HG03575 (cell line): ENCODE measurements at regions not wholly inside any gene's neighbourhood (a gene's known extent, or its start where the extent isn't known, plus 50 kb on each side); places are given as distances from the start of the nearest gene placed in this dataset.

Experiments
- ATAC-seq: cut with Tn5 transposase; IDR thresholded peaks from one replicate; pipeline ENCODE4 v1.9.1; 2021; ENCODE audit not compliant: unreplicated experiment, insufficient number of reproducible peaks, low FRiP score; ENCODE audit errors: extremely low read depth

GRCh38 chr7:21113609-21114415, 314.1 kb upstream of the SP4 start:
- no peak for ATAC-seq

DNA sequence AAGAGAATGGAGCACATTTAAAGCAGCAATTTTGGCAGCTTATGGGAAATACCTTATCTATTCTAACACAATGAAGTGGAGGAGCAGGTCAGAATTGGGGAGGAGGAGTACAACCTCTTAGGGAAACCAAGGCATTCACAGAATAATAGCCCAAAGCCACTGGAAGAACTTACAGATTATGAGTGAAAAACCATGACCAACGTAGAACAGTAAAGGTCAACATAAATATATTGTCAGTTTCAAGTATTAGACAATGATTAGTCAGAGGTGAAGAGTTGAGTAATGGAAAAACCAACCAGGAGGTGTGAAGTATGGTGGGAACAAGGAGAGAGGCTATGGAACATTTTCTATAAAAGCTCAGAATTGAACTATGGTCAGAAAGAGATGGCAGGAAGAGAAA, 304.3 kb upstream of the SP4 start:
- ATAC-seq = no peak

- no peak for ATAC-seq
These were observed 302.6 kb upstream of the SP4 start for GRCh38 chr7:21125297-21125696.

DNA sequence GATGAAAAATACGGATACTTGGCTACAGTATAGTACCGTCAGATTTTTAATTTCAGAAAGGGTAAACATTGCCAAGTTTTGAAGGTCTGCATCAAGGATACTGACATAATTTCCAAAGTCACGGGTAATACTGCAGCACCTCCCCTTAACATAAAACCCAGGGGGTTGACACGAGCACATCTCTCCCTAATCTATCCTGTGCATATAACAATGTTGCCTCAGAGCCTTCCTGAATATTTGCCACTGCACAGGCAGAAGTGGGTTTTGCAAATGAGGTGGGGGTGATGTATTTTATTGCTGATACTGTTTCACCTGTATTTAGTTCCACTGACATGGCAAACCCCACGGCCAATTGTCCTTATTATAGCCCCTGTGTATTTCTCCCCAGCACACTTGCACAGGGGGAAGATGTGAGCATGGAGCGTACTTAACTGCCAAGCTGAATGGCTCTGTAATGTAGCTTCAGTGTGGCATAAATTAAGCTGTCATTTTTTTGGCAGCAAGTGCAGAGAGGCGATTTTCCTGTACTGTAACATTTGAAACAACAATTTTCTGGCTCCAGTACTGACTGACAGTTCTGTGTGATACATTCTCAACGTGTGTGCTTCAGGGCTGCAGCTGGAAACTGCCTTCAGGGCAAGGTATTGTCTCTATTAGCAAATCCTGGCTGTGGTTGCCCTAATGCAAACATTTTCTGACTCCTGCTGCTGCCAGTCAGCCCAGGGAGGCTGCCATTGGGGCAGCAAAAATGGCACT, 299.6 kb upstream of the SP4 start:
- no peak for ATAC-seq

DNA sequence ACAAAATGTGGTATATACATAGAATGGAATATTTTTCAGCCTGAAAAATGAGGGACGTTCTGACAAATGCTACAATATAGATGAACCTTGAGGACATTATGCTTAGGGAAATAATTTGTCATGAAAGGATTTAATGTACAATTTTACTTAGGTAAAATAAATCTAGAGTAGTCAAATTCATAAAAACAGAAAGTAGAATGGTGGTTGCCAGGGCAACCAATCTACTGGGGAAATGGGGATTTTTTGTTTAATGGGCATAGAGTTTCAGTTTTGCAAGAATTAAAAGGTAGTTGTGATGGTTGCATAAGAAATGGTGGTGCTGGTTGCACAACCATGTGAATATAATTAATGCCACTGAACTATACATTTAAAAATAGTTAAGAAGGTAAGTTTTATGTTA, 296.0 kb upstream of the SP4 start:
- no peak for ATAC-seq

DNA sequence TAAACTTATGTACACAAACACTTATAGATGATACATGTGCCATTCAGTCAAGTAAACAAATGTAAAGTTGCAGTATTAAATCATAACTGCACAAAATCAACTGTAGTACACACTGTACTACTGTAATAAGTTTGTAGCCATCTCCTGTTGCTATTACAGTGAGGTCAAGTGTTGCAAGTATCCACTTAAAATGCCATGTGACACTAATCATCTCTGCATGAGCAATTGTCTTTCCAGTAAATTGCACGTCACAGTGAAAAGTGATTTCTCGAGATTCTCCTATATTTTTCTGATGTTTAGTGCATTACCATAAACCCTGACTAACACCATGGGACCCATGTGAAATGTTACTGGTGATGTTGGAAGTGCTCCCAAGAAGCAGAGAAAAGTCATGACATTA, 293.3 kb upstream of the SP4 start:
- no peak for ATAC-seq

DNA sequence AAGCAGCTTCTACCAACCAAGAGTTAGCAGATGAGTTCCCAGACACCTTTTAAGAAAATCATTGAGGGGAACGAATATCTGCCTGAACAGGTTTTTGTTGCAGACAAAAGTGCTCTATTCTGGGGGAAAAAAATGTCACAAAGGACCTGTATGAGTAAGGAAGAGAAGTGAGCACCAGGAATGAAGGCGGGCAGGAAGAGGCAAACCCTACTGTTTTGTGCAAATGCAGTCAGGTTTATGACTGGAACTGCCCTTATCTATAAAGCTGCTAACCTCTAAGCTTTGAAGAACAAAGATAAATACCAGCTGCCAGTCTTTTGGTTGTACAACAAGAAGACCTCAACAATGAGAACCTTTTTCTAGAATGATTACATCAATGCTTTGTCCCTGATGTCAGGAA, 292.4 kb upstream of the SP4 start:
- ATAC-seq = no peak

DNA sequence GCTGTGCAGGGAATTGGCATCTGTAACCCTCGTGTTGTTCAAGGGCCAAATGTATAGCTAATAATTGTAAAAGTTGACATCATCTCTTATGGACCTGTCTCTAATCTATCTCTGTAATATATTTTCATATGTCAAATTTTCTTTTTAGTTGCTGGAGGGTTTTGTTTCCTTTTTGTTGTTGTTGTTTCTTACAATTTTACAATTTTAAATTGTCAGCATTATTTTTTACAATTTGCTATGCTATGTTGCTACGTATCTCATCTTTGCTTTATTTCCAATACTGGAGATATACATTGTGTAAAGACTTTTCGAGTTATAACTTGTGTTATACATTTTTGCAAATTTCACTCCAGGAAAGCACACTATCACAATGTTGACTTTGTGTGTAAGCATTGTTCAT, 290.2 kb upstream of the SP4 start:
- no peak for ATAC-seq

DNA sequence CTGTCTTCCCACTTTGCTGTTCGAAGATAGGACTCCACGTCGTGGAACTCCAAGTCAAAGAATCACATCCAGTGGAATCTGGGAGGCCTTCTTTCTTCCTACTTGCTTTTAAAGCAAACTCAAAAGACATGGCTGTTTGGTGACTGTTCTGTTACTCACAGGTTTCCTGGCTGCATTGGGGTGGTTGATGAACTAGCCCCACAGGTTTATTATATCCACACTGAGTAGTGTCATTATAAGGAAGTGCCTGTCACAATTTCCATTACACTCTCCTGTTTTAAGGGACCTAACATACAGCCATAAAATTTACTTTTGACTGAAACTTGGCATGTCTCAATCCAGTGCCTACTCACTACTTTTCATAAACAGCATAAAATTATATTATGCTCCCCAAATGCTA, 287.3 kb upstream of the SP4 start:
- no peak for ATAC-seq

DNA sequence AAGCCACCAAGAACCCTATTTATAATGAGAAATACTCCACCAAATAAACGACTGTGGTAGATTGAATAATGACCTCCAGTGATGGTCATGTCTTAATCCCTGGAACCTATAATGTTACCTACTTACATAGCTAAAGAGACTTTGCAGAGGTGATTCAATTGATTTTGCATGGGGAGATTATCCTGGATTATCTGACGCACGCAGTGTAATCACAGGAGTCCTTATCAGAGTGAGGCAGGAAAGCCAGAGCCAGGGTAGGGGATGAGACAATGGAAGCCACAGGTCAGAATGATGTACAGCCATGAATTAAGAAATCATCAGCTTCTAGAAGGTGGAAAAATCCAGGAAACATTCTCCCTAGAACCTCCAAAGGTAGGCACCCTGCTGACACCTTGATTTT, 286.4 kb upstream of the SP4 start:
- ATAC-seq = no peak

GRCh38 chr7:21142081-21142480, 285.8 kb upstream of the SP4 start:
- no peak for ATAC-seq

DNA sequence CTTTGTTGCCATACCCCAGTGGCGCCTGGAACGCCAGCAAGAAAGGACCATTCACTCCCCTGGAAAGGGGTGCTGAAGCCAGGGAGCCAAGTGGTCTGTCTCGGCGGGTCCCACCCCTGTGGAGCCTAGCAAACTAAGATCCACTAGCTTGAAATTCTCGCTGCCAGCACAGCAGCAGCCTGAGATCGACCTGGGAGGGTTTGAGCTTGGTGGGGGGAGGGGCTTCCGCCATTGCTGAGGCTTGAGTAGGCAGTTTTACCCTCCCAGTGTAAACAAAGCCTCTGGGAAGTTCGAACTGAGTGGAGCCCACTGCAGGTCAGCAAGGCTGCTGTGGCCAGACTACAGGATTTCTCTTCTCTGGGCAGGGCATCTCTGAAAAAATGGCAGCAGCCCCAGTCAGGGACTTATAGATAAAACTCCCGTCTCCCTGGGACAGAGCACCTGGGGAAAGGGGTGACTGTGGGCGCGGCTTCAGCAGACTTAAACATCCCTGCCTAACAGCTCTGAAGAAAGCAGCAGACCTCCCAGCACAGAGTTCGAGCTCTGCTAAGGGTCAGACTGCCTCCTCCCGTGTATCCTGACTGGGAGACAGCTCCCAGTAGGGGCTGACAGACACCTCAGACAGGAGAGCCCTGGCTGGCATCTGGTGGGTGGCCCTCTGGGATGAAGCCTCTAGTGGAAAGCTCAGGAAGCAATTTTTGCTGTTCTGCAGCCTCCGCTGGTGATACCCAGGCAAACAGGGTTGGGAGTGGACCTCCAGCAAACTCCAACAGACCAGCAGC, 281.1 kb upstream of the SP4 start:
- ATAC-seq = no peak

DNA sequence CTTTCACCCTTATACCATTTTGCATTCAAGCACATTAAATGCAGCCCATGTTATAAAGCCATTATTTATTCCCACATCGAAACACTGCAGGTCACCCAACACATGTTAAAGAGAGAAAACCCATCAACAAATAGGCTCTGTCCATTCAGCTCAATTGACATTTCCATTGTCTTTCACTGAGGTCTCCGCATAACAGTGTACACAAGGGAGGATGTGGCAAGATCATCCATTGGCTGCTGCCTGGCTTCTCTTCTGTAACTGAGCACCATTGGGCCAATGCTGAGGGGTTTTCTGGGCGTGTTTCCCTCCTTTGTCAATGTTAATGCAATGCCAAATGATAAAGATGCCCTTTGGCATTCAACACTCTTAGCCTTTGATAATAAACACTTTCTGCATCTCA, 278.1 kb upstream of the SP4 start:
- no peak for ATAC-seq

- ATAC-seq = no peak
These were observed 273.3 kb upstream of the SP4 start for GRCh38 chr7:21154614-21155013.

DNA sequence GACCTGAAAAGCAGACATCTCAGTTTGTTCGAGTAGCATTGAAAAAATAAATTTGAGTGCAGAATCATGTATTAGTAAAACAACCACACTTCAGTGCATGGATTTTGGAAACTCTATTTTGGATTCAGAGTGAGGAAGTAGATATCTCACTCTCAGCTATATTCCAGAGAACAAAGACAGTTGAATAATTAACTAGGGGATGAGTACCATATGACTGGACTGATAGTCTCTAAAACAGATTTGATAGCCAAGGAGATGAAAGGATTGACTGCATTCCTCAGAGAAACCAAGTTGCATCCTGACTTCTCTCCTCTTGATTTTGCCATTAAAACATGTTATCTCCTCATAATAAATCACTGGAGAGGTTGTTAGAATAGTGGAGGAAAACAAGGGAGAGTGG, 268.4 kb upstream of the SP4 start:
- no peak for ATAC-seq

- ATAC-seq = no peak
These were observed 267.5 kb upstream of the SP4 start for GRCh38 chr7:21160401-21160800.

DNA sequence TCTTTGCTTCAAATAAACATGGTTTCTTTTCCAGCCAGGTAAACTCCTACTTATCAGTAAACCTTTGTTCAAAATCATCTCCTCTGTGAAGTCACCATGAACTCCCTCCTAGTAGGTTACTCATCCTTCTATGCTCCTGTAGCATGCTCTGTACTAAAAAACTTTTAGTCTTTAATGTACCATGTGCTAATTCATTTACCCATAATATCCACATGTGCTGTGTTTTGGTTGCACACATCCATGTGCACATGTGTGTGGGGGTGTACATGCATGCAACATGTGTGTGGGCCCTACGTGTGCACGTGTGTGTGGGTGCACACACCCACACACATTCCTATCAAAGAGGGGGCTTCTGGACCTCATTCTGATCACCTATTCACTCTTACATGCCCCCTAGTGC, 259.9 kb upstream of the SP4 start:
- ATAC-seq = no peak

DNA sequence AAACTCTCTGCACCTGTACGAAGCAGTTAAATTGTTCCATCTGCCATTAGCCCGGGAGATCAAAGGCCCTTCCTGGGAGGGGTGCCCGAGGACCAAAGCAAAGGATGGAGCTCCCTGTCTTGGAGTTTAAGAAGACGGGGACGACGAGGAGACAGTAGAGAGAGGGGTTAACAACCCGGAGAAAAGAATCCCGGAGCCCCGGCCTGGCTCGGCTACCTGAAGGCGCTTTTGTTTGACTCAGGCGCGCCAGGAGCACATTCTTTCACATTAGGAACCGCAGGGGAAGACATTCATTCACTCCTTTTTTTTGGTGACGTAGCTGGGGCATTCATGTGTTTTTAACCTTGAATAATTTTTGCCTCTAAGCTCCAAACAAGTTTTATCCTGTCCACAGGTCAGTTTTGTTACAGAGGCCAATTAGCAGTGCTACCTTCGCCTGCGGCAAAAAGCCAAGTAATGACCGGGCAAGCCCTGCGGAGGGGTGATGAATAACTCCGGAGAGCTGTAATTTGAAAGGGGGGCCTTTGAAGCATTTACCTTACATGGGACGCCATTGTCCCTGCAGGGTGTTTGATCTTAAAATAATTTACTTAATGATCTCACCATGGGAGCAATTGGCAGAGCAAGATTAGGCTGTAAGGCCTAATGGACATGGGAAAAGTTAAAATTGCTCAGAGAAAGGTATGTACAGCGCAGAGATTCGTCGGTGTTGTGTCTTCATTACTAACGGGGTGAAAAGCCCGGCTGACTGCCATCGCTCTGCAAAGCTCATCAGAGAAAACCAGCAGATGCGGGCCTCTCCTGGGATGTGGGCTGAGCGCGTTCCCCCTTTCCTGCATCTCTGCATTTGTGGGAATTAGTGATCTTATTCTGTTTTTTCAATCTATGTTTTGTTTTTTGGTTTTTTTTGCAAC, 258.0 kb upstream of the SP4 start:
- no peak for ATAC-seq

DNA sequence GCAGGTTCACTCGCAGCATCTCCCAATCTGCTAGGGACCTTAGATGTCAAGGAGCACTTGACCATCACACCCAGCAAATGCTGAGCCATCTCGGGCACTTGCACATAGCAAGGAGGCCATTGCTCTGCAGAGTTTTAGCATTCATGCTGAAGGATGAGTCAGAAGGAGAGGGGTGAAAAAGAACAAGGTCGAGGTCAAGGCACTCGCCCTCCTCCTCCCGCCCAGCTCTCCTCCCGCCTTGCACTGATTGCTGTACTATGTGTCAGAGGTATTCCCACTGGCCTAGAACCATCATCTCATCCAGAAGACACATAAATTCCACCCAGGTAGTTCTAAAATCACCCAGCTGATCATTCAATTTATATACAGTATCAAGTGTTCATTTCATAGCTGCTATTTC, 255.1 kb upstream of the SP4 start:
- ATAC-seq = no peak
